ENCODE measurements at regions not wholly inside any gene's neighbourhood (a gene's known extent, or its start where the extent isn't known, plus 50 kb on each side); places are given as distances from the start of the nearest gene placed in this dataset.

DNA sequence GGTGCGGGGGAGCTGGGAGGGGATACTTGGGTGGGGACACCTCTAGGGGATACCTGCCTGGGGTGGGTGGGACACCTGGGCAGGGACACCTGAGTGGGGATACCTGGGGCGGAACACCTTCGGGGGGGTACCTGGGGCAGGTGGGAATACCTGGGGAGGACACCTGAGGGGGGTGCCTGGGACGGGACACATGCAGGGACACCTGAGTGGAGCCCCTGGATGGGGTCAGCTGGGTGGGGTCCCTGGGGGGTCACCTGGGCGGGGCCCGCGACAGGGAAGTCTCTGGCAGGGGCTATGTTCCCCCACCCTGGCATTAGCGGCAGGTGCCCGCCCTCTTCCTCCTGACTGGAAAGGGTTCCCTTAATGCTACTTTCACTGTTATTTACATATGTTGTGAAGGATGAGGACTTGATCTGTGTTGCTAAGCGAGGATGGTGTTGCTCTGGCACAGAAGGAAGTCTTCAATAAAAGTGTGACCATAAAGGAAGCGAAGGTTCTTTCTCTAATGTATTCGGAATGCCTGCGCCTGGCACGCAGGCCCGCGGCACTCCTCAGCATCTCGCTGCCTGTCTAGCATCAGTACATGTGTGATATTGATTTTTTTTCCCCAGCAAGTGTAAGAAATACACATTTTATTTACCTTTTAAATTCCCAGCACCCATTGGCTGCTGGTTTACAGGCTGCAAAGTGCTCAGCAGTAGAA, 801.7 kb downstream of the BRD1 start:
- Histone ChIP-seq H3K27me3 (ENCODE audit: insufficient read depth, low read length) (peaks cover 29% of the 10 kb centered on the region), H3K4me3 (replicated peaks in 1 of 2; ENCODE audit: low read depth in 1 of 2, low read length in 2 of 2) (no peak overlapping the region), H4K20me1 (ENCODE audit: insufficient read depth) (no peaks in the 10 kb centered on the region), H3K9ac (ENCODE audit: low read length) (no peak overlapping the region), H3K4me2 (ENCODE audit: low read length) (no peak overlapping the region), H3K36me3 (ENCODE audit: control insufficient read depth in 1 of 2, insufficient read depth in 2 of 2, low read length in 2 of 2) (no peaks in the 10 kb centered on the region), H3K79me2 (ENCODE audit: insufficient read depth, low read length) (no peaks in the 10 kb centered on the region), H3K9me3 (ENCODE audit: control insufficient read depth in 1 of 2, insufficient read depth in 1 of 2, low read depth in 1 of 2, low read length in 2 of 2) (no peaks in the 10 kb centered on the region), H2AFZ (ENCODE audit: low read depth, low read length, poor library complexity, severe bottlenecking) (no peak overlapping the region), H3K27ac (ENCODE audit: low read depth, low read length) (no peak overlapping the region), H3K9me2 (ENCODE audit: insufficient read depth) (no peaks in the 10 kb centered on the region), H3K4me1 (ENCODE audit: control insufficient read depth in 1 of 2, insufficient read depth in 2 of 2, low read length in 2 of 2) (no peaks in the 10 kb centered on the region)
- RAD21 ChIA-PET (ENCODE audit: low non-redundant PET in 1 of 2, low total read pairs in 2 of 2, uncharacterized antibody in 2 of 2, unreplicated experiment in 2 of 2), result no interaction called here
- DNase-seq (ENCODE audit: low read depth, low spot score) (no peak), ATAC-seq (no peak)
- POLR2A ChIA-PET, result no interaction called here
- TF ChIP-seq ZFX (IDR thresholded peaks at IDR 0.05), result no peak
- no peak for TF ChIP-seq FOSL1 (IDR thresholded peaks at IDR 0.05; ENCODE audit: low read depth)
- TF ChIP-seq EZH2phosphoT487 (IDR thresholded peaks at IDR 0.05; ENCODE audit: borderline replicate concordance), result no peak
- TF ChIP-seq, protein P1, sequence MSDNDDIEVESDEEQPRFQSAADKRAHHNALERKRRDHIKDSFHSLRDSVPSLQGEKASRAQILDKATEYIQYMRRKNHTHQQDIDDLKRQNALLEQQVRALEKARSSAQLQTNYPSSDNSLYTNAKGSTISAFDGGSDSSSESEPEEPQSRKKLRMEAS (IDR thresholded peaks at IDR 0.05), result no peak
- TF ChIP-seq YY1 (IDR thresholded peaks at IDR 0.05; ENCODE audit: extremely low read depth, insufficient replicate concordance, low read depth, low read length), result no peak
- TF ChIP-seq SRF (IDR thresholded peaks at IDR 0.05; ENCODE audit: low read depth), result no peak
- no peak for TF ChIP-seq ZNF274 (IDR thresholded peaks at IDR 0.05; ENCODE audit: low read depth, low read length)
- TF ChIP-seq SP1 (IDR thresholded peaks at IDR 0.05; ENCODE audit: low read depth), result no peak
- no peak for TF ChIP-seq RAD21 (IDR thresholded peaks at IDR 0.05; ENCODE audit: low read depth)
- no peak for TF ChIP-seq EZH2 (IDR thresholded peaks at IDR 0.05)
- TF ChIP-seq, protein P2, sequence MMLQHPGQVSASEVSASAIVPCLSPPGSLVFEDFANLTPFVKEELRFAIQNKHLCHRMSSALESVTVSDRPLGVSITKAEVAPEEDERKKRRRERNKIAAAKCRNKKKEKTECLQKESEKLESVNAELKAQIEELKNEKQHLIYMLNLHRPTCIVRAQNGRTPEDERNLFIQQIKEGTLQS (IDR thresholded peaks at IDR 0.05), result no peak
- TF ChIP-seq, protein P3, sequence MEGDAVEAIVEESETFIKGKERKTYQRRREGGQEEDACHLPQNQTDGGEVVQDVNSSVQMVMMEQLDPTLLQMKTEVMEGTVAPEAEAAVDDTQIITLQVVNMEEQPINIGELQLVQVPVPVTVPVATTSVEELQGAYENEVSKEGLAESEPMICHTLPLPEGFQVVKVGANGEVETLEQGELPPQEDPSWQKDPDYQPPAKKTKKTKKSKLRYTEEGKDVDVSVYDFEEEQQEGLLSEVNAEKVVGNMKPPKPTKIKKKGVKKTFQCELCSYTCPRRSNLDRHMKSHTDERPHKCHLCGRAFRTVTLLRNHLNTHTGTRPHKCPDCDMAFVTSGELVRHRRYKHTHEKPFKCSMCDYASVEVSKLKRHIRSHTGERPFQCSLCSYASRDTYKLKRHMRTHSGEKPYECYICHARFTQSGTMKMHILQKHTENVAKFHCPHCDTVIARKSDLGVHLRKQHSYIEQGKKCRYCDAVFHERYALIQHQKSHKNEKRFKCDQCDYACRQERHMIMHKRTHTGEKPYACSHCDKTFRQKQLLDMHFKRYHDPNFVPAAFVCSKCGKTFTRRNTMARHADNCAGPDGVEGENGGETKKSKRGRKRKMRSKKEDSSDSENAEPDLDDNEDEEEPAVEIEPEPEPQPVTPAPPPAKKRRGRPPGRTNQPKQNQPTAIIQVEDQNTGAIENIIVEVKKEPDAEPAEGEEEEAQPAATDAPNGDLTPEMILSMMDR (IDR thresholded peaks at IDR 0.05 in 2 of 3, conservative IDR thresholded peaks at IDR 0.05 in 1 of 3; ENCODE audit: borderline replicate concordance in 1 of 3, insufficient read depth in 1 of 3, low read depth in 2 of 3, low read length in 2 of 3), result no peak
- TF ChIP-seq EGR1 (IDR thresholded peaks at IDR 0.05; ENCODE audit: low read depth), result no peak
- TF ChIP-seq, protein P4, sequence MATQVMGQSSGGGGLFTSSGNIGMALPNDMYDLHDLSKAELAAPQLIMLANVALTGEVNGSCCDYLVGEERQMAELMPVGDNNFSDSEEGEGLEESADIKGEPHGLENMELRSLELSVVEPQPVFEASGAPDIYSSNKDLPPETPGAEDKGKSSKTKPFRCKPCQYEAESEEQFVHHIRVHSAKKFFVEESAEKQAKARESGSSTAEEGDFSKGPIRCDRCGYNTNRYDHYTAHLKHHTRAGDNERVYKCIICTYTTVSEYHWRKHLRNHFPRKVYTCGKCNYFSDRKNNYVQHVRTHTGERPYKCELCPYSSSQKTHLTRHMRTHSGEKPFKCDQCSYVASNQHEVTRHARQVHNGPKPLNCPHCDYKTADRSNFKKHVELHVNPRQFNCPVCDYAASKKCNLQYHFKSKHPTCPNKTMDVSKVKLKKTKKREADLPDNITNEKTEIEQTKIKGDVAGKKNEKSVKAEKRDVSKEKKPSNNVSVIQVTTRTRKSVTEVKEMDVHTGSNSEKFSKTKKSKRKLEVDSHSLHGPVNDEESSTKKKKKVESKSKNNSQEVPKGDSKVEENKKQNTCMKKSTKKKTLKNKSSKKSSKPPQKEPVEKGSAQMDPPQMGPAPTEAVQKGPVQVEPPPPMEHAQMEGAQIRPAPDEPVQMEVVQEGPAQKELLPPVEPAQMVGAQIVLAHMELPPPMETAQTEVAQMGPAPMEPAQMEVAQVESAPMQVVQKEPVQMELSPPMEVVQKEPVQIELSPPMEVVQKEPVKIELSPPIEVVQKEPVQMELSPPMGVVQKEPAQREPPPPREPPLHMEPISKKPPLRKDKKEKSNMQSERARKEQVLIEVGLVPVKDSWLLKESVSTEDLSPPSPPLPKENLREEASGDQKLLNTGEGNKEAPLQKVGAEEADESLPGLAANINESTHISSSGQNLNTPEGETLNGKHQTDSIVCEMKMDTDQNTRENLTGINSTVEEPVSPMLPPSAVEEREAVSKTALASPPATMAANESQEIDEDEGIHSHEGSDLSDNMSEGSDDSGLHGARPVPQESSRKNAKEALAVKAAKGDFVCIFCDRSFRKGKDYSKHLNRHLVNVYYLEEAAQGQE (IDR thresholded peaks at IDR 0.05; ENCODE audit: low read depth), result no peak
- TF ChIP-seq SIN3A (IDR thresholded peaks at IDR 0.05; ENCODE audit: low read depth), result no peak
- TF ChIP-seq ELF1 (IDR thresholded peaks at IDR 0.05; ENCODE audit: borderline replicate concordance, low read depth), result no peak
- TF ChIP-seq CBX3 (IDR thresholded peaks at IDR 0.05; ENCODE audit: low read depth), result no peak
- TF ChIP-seq, protein P5, sequence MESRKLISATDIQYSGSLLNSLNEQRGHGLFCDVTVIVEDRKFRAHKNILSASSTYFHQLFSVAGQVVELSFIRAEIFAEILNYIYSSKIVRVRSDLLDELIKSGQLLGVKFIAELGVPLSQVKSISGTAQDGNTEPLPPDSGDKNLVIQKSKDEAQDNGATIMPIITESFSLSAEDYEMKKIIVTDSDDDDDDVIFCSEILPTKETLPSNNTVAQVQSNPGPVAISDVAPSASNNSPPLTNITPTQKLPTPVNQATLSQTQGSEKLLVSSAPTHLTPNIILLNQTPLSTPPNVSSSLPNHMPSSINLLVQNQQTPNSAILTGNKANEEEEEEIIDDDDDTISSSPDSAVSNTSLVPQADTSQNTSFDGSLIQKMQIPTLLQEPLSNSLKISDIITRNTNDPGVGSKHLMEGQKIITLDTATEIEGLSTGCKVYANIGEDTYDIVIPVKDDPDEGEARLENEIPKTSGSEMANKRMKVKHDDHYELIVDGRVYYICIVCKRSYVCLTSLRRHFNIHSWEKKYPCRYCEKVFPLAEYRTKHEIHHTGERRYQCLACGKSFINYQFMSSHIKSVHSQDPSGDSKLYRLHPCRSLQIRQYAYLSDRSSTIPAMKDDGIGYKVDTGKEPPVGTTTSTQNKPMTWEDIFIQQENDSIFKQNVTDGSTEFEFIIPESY (IDR thresholded peaks at IDR 0.05; ENCODE audit: extremely low read depth, insufficient replicate concordance, low read length), result no peak
- intact Hi-C loops (cut with micrococcal nuclease), result no loop called here
- no TSS peak for BruUV-seq (replicated peaks)
- CTCF ChIA-PET, result no interaction called here
